Stimulated activated CD8-positive, alpha-beta memory T cell treated with anti-CD3 and anti-CD28 coated beads, Interleukin-15, amount 100 ng/mL, for 48 hours (primary cell): ENCODE measurements at regions not wholly inside any gene's neighbourhood (a gene's known extent, or its start where the extent isn't known, plus 50 kb on each side); places are given as distances from the start of the nearest gene placed in this dataset.
A peak's percentile ranks its signal among the peaks of the same experiment; 100 is the strongest.
"Not testable (repeated sequence)": the region's sequence is repeated elsewhere in the genome, so short reads cannot be mapped to it uniquely, and the experiment has no call there.

Experiments used
- DNase-seq, 2 donors: peaks; one replicate each; pipeline ENCODE4 v3.0.0-alpha.2; 2020; ENCODE audit warnings: low read depth in 2 of 2

- peak; percentile 72 to 73 for DNase-seq
Observed at GRCh38 chr7:66413379-66414114, 208.4 kb downstream of the TPST1 start.

- DNase-seq: no peak
Observed at GRCh38 chr7:66415659-66416265, 210.6 kb downstream of the TPST1 start.

- DNase-seq: no peak
Observed at GRCh38 chr7:66418537-66418936, 210.1 kb upstream of the KCTD7 start.

GRCh38 chr7:66419210-66419609, 209.5 kb upstream of the KCTD7 start:
- no peak for DNase-seq

- DNase-seq: no peak
Observed at GRCh38 chr7:66421830-66422475, 206.7 kb upstream of the KCTD7 start.

- no peak for DNase-seq
Observed at GRCh38 chr7:66423729-66424128, 205.0 kb upstream of the KCTD7 start.

- no peak for DNase-seq
Observed at GRCh38 chr7:66426332-66426731, 202.3 kb upstream of the KCTD7 start.

- DNase-seq: no peak
Observed at GRCh38 chr7:66426996-66427395, 201.7 kb upstream of the KCTD7 start.

GRCh38 chr7:66427956-66428355, 200.7 kb upstream of the KCTD7 start:
- DNase-seq: no peak

- no peak for DNase-seq
Observed at GRCh38 chr7:66429498-66430163, 199.1 kb upstream of the KCTD7 start.

GRCh38 chr7:66430164-66430545, 198.5 kb upstream of the KCTD7 start:
- no peak for DNase-seq

GRCh38 chr7:66438703-66439405, 189.8 kb upstream of the KCTD7 start:
- not testable (repeated sequence) for DNase-seq

- no peak for DNase-seq
Observed at GRCh38 chr7:66442385-66442784, 186.3 kb upstream of the KCTD7 start.

GRCh38 chr7:66443946-66444345, 184.7 kb upstream of the KCTD7 start:
- DNase-seq: no peak

GRCh38 chr7:66447007-66447406, 181.7 kb upstream of the KCTD7 start:
- not testable (repeated sequence) for DNase-seq

GRCh38 chr7:66450814-66451213, 177.9 kb upstream of the KCTD7 start:
- DNase-seq: not testable (repeated sequence)

- DNase-seq: not testable (repeated sequence)
Observed at GRCh38 chr7:66451713-66452112, 177.0 kb upstream of the KCTD7 start.

GRCh38 chr7:66452165-66452564, 176.5 kb upstream of the KCTD7 start:
- no peak for DNase-seq

GRCh38 chr7:66453340-66453739, 175.3 kb upstream of the KCTD7 start:
- no peak for DNase-seq

- no peak for DNase-seq
Observed at GRCh38 chr7:66454600-66455225, 174.0 kb upstream of the KCTD7 start.

GRCh38 chr7:66455432-66455831, 173.2 kb upstream of the KCTD7 start:
- not testable (repeated sequence) for DNase-seq
